IMR-90 (cell line): ENCODE measurements at regions not wholly inside any gene's neighbourhood (a gene's known extent, or its start where the extent isn't known, plus 50 kb on each side); places are given as distances from the start of the nearest gene placed in this dataset.

Experiments used
- ATAC-seq: fragments of 200-7000 bp; cut with Tn5 transposase; 2 replicates; pipeline ENCODE4 v1.9.1; 2020; ENCODE audit warnings: low read depth, mild to moderate bottlenecking, moderate library complexity
- BruUV-seq: library from RNA; stranded (reverse); fragments of 400-500 nt; replicated peaks from 2 replicates; lab custom pipeline; 2021; lab: Mats Ljungman, UMichigan
- CTCF ChIA-PET: fragments of 300-600 bp; formaldehyde crosslinking; extraction: SDS; loops from one replicate; lab custom pipeline; 2021; ENCODE audit warnings: antibody characterized with exemption; lab: Yijun Ruan, JAX
- POLR2A ChIA-PET: fragments of 300-600 bp; sonication (Branson Sonifier 250); formaldehyde crosslinking; loops from one replicate; lab custom pipeline; 2022; ENCODE audit warnings: antibody characterized with exemption; ENCODE audit not compliant: unreplicated experiment; lab: Charles Lee
- DNase-seq: peaks from one replicate; pipeline ENCODE4 v3.0.0; 2013
- H2AFZ ChIP-seq: replicated peaks from 2 replicates; pipeline ENCODE3; 2013; ENCODE audit warnings: low read length, mild to moderate bottlenecking; ENCODE audit not compliant: poor library complexity
- H2AK5ac ChIP-seq: 2 replicates; pipeline ENCODE4 v1.6.1; 2013; ENCODE audit warnings: low read depth, low read length, inconsistent platforms
- H2AK9ac ChIP-seq: replicated peaks from 2 replicates; pipeline ENCODE3; 2013; ENCODE audit warnings: mild to moderate bottlenecking, low read depth, low read length, moderate library complexity; ENCODE audit not compliant: poor library complexity
- H2BK120ac ChIP-seq: 2 replicates; pipeline ENCODE4 v1.6.1; 2013; ENCODE audit warnings: low read depth, low read length, inconsistent platforms
- H2BK15ac ChIP-seq: 3 replicates; pipeline ENCODE4 v1.6.1; 2013; ENCODE audit warnings: low read depth, low read length, inconsistent platforms
- H2BK20ac ChIP-seq: 2 replicates; pipeline ENCODE4 v1.6.1; 2013; ENCODE audit warnings: low read depth, mild to moderate bottlenecking, inconsistent platforms, low read length, moderate library complexity
- H2BK5ac ChIP-seq: 2 replicates; pipeline ENCODE4 v1.6.1; 2013; ENCODE audit warnings: mild to moderate bottlenecking, low read depth, low read length, inconsistent platforms; ENCODE audit not compliant: poor library complexity, severe bottlenecking
- H3K14ac ChIP-seq: replicated peaks from 2 replicates; pipeline ENCODE4 v1.6.1; 2013; ENCODE audit warnings: low read depth, low read length, inconsistent platforms
- H3K18ac ChIP-seq: 2 replicates; pipeline ENCODE4 v1.6.1; 2013; ENCODE audit warnings: low read depth, low read length, control low read depth
- H3K23ac ChIP-seq: 2 replicates; pipeline ENCODE4 v1.6.1; 2013; ENCODE audit warnings: low read depth, low read length, inconsistent platforms
- H3K27ac ChIP-seq: 2 replicates; pipeline ENCODE4 v1.5.1; 2013; ENCODE audit warnings: mild to moderate bottlenecking, control low read depth, low read length; ENCODE audit not compliant: insufficient read depth
- H3K27me3 ChIP-seq: 2 replicates; pipeline ENCODE4 v1.6.1; 2013; ENCODE audit warnings: low read length; ENCODE audit not compliant: control insufficient read depth, insufficient read depth
- H3K36me3 ChIP-seq: 2 replicates; pipeline ENCODE4 v1.6.1; 2013; ENCODE audit warnings: low read length, mixed read lengths; ENCODE audit not compliant: control insufficient read depth, insufficient read depth
- H3K4ac ChIP-seq: 2 replicates; pipeline ENCODE4 v1.6.1; 2013; ENCODE audit warnings: low read depth, low read length, inconsistent platforms
- H3K4me1 ChIP-seq: 2 replicates; pipeline ENCODE4 v1.6.1; 2013; ENCODE audit warnings: low read length, mixed read lengths; ENCODE audit not compliant: control insufficient read depth, insufficient read depth
- H3K4me2 ChIP-seq: 2 replicates; pipeline ENCODE4 v1.6.1; 2013; ENCODE audit warnings: low read depth, mild to moderate bottlenecking, control low read depth, low read length, moderate library complexity
- H3K4me3 ChIP-seq: 2 replicates; pipeline ENCODE4 v1.5.1; 2013; ENCODE audit warnings: low read depth, mild to moderate bottlenecking, control low read depth, low read length, moderate library complexity; ENCODE audit not compliant: insufficient read depth
- H3K56ac ChIP-seq: 2 replicates; pipeline ENCODE4 v1.6.1; 2013; ENCODE audit warnings: low read length, inconsistent platforms; ENCODE audit not compliant: insufficient read depth; ENCODE audit errors: extremely low read depth
- H3K79me1 ChIP-seq, 2 experiments: 2 replicates each; pipeline ENCODE4 v1.6.1; 2013; ENCODE audit warnings: low read length in 2 of 2, inconsistent platforms in 1 of 2, low read depth in 1 of 2
- H3K9ac ChIP-seq: 2 replicates; pipeline ENCODE4 v1.6.1; 2013; ENCODE audit warnings: low read depth, low read length, control low read depth
- H3K9me1 ChIP-seq: 2 replicates; pipeline ENCODE4 v1.6.1; 2013; ENCODE audit warnings: low read length, inconsistent platforms; ENCODE audit not compliant: insufficient read depth
- H3K9me3 ChIP-seq: 2 replicates; pipeline ENCODE4 v1.6.1; 2013; ENCODE audit warnings: low read length; ENCODE audit not compliant: control insufficient read depth, insufficient read depth
- H4K20me1 ChIP-seq: 2 replicates; pipeline ENCODE4 v1.6.1; 2013; ENCODE audit warnings: low read length, inconsistent platforms; ENCODE audit not compliant: insufficient read depth
- H4K5ac ChIP-seq: 2 replicates; pipeline ENCODE4 v1.6.1; 2013; ENCODE audit warnings: mild to moderate bottlenecking, low read depth, low read length, control low read depth
- H4K8ac ChIP-seq, 2 experiments: 2 replicates each; pipeline ENCODE4 v1.6.1; 2013; ENCODE audit warnings: low read depth in 2 of 2, low read length in 2 of 2, control low read depth in 1 of 2, inconsistent platforms in 1 of 2
- H4K91ac ChIP-seq: 2 replicates; pipeline ENCODE4 v1.6.1; 2013; ENCODE audit warnings: low read depth, low read length, inconsistent platforms; ENCODE audit not compliant: insufficient read depth
- CEBPB ChIP-seq: IDR thresholded peaks from 2 replicates; pipeline ENCODE4 v1.6.1; 2012; ENCODE audit warnings: low read depth, low read length, improper control_type of control experiment
- CHD1 ChIP-seq: IDR thresholded peaks from 2 replicates; pipeline ENCODE4 v1.6.1; 2012; ENCODE audit warnings: low read depth, low read length, improper control_type of control experiment
- CTCF ChIP-seq: conservative IDR thresholded peaks from 2 replicates; pipeline ENCODE4 v1.5.1; 2012; ENCODE audit warnings: mild to moderate bottlenecking, low read depth, low read length, improper control_type of control experiment
- ELK1 ChIP-seq: fragments of 150-350 bp; IDR thresholded peaks from 2 replicates; pipeline ENCODE4 v1.6.1; 2016; ENCODE audit warnings: low read depth, mild to moderate bottlenecking, low read length, moderate library complexity, borderline replicate concordance
- FOS ChIP-seq: fragments of 150-350 bp; IDR thresholded peaks from 2 replicates; pipeline ENCODE4 v1.6.1; 2016; ENCODE audit warnings: low read depth, low read length
- MAFK ChIP-seq: IDR thresholded peaks from 2 replicates; pipeline ENCODE4 v1.6.1; 2012; ENCODE audit warnings: low read depth, low read length, improper control_type of control experiment
- MAZ ChIP-seq: IDR thresholded peaks from 2 replicates; pipeline ENCODE4 v1.6.1; 2012; ENCODE audit warnings: low read depth, mild to moderate bottlenecking, low read length, improper control_type of control experiment, moderate library complexity, borderline replicate concordance
- MXI1 ChIP-seq: IDR thresholded peaks from 2 replicates; pipeline ENCODE4 v1.6.1; 2012; ENCODE audit warnings: low read depth, mild to moderate bottlenecking, low read length, moderate library complexity, borderline replicate concordance
- NFE2L2 ChIP-seq: fragments of 150-350 bp; IDR thresholded peaks from 2 replicates; pipeline ENCODE4 v1.6.1; 2016; ENCODE audit warnings: low read depth, mild to moderate bottlenecking, low read length
- POLR2A ChIP-seq: IDR thresholded peaks from 2 replicates; pipeline ENCODE4 v1.6.1; 2012; ENCODE audit warnings: mild to moderate bottlenecking, low read depth, low read length
- RAD21 ChIP-seq: IDR thresholded peaks from 2 replicates; pipeline ENCODE4 v1.6.1; 2012; ENCODE audit warnings: low read length, improper control_type of control experiment
- RCOR1 ChIP-seq: IDR thresholded peaks from 2 replicates; pipeline ENCODE4 v1.6.1; 2012; ENCODE audit warnings: mild to moderate bottlenecking, low read length, improper control_type of control experiment; ENCODE audit not compliant: insufficient replicate concordance
- RFX5 ChIP-seq: IDR thresholded peaks from 2 replicates; pipeline ENCODE4 v1.8.0; 2012; ENCODE audit warnings: low read depth, mild to moderate bottlenecking, low read length, moderate library complexity
- SMC3 ChIP-seq: fragments of 150-350 bp; IDR thresholded peaks from 2 replicates; pipeline ENCODE4 v1.6.1; 2016; ENCODE audit warnings: low read depth, mild to moderate bottlenecking, antibody characterized with exemption, low read length, moderate library complexity
- USF2 ChIP-seq: fragments of 150-350 bp; IDR thresholded peaks from 2 replicates; pipeline ENCODE4 v1.6.1; 2017; ENCODE audit warnings: mild to moderate bottlenecking, antibody characterized with exemption, low read length, low read depth
- WGBS, 2 experiments: methylation state at CpG; one replicate each; pipeline versions ENCODE4 v1.1.5 to v1.1.7; 2013; ENCODE audit warnings: missing lambda C conversion rate in 2 of 2; ENCODE audit not compliant: insufficient read length in 1 of 2; ENCODE audit errors: extremely low coverage in 2 of 2; 5-methylcytosine and 5-hydroxymethylcytosine counted together
- dilution Hi-C: fragments of 300-500 bp; cut with HindIII; formaldehyde crosslinking; loops from one replicate; pipeline ENCODE4 v1.14.3; 2018; ENCODE audit warnings: low sequenced_read_pairs; ENCODE audit not compliant: unreplicated experiment
- in situ Hi-C: fragments of 300-500 bp; cut with MboI; formaldehyde crosslinking; loops from 3 replicates; pipeline ENCODE4 v1.14.3; 2019; ENCODE audit warnings: low sequenced_read_pairs, inconsistent platforms, mixed read lengths
- intact Hi-C: fragments of 100-400 bp; cut with micrococcal nuclease; formaldehyde crosslinking; loops from 2 replicates; pipeline ENCODE4 v1.10.0; 2022

- Histone ChIP-seq H3K9me1 (no peaks in the 10 kb centered on the region), H2BK15ac (no peak overlapping the region), H3K4ac (no peak overlapping the region), H2BK20ac (no peak overlapping the region), H3K23ac (no peak overlapping the region), H3K18ac (no peak overlapping the region), H2BK5ac (no peak overlapping the region), H3K4me2 (no peak overlapping the region), H3K27ac (no peak overlapping the region), H3K79me1 (no peaks in the 10 kb centered on the region), H3K14ac (no peak overlapping the region), H4K8ac (no peak overlapping the region), H3K9me3 (peaks cover 8% of the 10 kb centered on the region), H4K91ac (no peak overlapping the region), H2AK5ac (no peak overlapping the region), H3K27me3 (no peaks in the 10 kb centered on the region), H2AFZ (no peak overlapping the region), H2BK120ac (no peak overlapping the region), H3K56ac (no peak overlapping the region), H2AK9ac (no peak overlapping the region), H4K20me1 (no peaks in the 10 kb centered on the region), H3K4me1 (no peaks in the 10 kb centered on the region), H3K36me3 (no peaks in the 10 kb centered on the region), H3K4me3 (no peak overlapping the region), H3K9ac (no peak overlapping the region), H4K5ac (no peak overlapping the region)
- POLR2A ChIA-PET: no interaction called here
- no peak for ATAC-seq
- in situ Hi-C loops: no loop called here
- CTCF ChIA-PET: no interaction called here
- BruUV-seq: no TSS peak
- dilution Hi-C loops: no loop called here
- intact Hi-C loops: no loop called here
- DNase-seq: no peak
- TF ChIP-seq RAD21: no peak
- no peak for TF ChIP-seq SMC3
- no peak for TF ChIP-seq ELK1
- no peak for TF ChIP-seq MAFK
- no peak for TF ChIP-seq CEBPB
- no peak for TF ChIP-seq NFE2L2
- TF ChIP-seq FOS: no peak
- TF ChIP-seq USF2: no peak
- no peak for TF ChIP-seq RCOR1
- TF ChIP-seq MAZ: no peak
- TF ChIP-seq RFX5: no peak
- no peak for TF ChIP-seq POLR2A
- TF ChIP-seq CHD1: no peak
- no peak for TF ChIP-seq CTCF
- no peak for TF ChIP-seq MXI1
- no CpG with 5 or more reads among the region's 2 CpGs for WGBS, 2 experiments
Measured at GRCh38 chr3:1908651-1909445, 189.8 kb upstream of the CNTN4 start.
